GM18505 (cell line): ENCODE measurements at regions not wholly inside any gene's neighbourhood (a gene's known extent, or its start where the extent isn't known, plus 50 kb on each side); places are given as distances from the start of the nearest gene placed in this dataset.
"Not testable (repeated sequence)": the region's sequence is repeated elsewhere in the genome, so short reads cannot be mapped to it uniquely, and the experiment has no call there.

Experiments used
- ATAC-seq: cut with Tn5 transposase; IDR thresholded peaks from one replicate; pipeline ENCODE4 v1.9.1; 2021; ENCODE audit not compliant: unreplicated experiment
- POLR2A ChIP-seq: IDR thresholded peaks from 4 replicates; pipeline ENCODE4 v1.6.1; 2011; ENCODE audit warnings: borderline replicate concordance; ENCODE audit not compliant: insufficient read depth, insufficient read length; ENCODE audit errors: extremely low read depth

DNA sequence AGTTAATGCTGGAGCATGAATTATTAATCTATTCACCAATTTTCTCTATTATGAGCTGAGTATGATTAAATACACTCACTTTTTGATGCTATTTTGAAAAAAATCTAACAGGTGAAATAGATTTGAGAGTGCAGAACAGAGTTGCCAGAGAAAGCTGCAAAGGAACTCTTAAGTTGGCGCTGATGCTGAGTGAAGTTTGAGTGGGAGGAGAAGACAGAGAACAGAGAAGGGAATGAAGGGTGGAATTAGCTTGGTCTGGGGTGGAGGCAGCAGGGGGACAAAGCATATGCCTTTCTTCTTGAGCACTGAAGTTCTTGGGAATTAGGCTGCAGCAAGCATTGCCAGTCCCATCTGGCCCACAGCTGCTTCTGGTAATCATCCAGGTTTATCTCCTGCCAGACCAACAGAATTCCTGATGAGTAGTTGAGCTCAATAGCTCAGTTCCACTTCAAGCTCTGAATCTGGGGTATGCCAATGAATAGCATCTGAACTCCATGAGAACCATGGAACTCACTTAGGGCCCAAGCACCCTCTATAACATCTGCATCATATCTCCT is 290.1 kb downstream of the HINT1 start:
- ATAC-seq = no peak
- TF ChIP-seq POLR2A = no peak

DNA sequence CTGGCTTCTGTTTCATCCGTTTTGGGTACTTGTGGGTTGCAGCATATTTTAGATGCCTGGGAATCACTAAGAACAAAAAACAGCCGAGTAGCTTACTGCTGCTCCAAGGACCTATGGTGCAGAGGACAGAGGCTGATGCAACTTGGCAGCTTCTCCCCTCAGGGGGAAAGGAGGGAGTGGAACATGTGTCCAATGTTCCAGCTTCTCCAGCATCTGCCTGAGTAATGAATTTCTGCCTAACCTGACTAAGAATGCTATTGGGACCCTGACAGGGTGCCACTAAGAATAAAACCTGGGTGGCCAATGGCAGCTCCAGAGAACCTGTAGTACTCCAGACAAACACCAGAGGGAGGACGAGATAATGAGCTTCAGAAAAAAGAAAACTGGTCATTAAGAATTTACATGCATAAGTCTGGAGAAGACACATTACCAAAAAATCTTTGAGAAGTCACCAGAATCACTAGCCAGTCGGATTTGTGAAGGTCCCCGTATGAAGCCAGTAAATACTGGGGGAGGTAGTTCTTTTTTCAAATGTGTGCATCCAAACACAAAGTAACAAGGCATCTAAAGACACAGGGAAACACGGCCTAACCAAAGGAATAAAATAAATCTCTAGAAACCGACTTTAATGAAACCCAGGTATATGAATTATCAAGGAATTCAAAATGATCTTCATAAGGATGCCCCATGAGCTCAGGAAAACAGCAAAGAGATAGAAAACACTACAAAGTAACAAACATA is 293.5 kb downstream of the HINT1 start:
- TF ChIP-seq POLR2A = no peak
- ATAC-seq = peak; percentile 82

DNA sequence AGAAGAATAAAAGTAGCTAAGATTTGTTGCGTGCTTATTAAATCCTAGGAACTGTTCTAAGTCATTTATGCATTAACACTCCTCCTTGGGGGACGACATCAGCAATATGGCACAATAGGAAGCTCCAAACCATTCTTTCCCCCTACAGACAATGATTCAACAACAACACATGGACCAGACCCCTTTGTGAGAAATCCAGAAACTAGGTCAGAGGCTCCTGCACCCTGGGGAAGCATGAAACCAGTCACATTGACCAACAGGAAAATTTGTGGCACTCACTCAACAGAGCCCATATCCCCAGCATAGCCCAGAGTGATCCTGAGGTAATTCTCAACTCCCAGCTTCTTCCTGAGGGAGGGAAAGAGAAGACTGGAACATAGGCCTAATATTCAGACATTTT is 294.4 kb downstream of the HINT1 start:
- TF ChIP-seq POLR2A = no peak
- no peak for ATAC-seq

DNA sequence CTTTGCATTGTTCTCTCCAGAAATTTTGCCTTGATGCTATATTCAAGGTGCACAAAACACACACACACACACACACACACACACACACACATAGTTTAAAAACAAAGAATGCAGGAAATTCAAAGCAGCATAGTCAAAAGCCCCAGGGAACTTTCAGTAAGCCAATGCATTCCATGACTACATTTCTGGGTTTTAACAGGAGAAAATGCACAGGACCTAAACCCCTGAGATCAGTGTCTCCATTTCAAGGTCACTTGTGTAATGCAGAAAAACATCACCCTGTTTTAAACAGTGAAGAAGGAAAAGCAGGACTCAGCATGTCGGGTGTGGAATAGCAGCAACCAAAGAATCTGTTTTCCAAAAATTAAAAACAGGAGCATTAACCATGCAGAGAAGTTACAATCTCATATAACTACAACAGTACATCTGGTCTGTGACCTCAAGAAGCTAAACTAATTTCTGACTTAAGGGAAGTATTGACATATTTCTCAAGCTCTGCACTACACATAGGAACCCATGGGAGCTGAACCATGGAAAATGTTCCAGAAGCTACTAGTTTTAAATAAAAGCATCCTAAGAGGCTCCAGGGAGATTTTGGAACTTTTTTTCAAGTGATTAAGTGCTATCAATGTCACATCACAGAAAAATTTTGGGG is 296.7 kb downstream of the HINT1 start:
- ATAC-seq = no peak
- no peak for TF ChIP-seq POLR2A

DNA sequence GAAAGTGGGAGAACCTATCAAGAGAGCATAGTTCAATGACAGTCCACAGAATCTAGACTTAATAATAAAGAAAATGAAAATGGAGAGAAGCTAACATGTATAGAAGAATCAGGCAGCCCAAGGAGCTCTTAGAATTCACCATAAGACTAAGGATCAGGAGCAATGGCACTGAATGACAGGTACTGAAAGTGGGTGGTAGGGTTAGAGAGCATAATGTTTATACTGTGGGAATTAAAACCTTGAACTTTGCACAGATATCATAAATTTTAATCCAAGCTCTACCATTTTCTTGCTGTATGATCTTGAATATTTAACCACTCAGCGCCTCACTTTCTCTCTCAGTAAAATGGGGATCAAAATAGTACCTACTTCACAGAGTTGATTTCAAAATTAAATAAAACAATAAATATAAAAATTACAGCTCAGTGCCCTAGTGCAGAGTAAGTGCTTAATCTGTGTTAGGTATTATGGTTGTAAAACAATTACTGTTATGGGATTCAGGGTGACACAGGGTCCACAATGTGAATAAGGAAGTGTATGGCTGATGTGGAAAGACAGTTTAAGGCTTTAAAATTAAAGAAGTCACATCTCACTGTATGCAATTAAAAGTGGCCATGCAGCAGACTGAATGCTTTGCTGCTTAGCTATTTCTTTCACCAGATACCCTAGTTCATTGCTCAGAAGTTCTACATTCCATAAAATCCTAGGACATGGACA is 319.8 kb downstream of the HINT1 start:
- ATAC-seq = no peak

DNA sequence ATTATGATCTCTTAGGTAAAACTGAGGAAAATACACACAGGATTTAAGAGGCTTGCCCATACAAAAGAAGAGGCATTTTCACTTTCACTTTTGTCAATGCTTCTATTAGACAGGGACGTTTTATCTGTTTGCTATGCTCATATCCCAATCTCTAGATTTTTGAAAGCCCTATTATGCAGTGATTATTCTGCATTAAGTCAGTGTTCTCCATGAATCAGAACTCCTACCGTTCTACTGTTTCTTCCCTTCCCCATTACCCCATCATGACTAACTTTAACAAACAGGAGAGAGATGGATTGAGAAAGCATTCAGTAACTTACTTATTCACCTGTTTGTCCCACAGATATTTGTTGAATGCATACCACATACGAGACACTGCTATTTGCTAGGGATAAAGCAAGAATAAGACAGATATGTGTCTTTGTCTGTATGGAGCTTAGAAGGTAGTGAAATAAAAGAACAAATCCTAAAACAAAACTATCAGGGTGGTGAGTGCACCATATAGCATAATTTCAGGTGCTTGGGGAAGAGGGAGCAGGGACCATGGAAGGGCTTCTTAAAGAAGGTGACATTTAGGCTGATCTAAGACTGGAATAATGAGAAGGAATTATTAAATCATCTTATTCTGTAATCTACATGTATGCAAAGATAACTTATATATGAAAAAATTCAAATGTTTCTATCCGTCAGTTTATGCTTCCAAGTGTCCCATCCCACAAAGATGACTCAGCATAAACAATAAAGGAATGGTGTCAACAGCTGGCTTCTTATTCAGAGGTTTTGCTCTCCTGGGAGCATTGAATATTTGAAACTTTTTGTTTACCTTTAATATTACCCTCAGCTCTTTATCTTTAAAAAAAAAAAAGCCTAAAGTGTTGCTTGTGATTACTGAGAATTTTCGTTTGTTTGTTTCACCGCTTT is 328.1 kb downstream of the HINT1 start:
- TF ChIP-seq POLR2A = no peak

More for the DNA sequence above, 319.8 kb downstream of the HINT1 start:
- TF ChIP-seq POLR2A = no peak

DNA sequence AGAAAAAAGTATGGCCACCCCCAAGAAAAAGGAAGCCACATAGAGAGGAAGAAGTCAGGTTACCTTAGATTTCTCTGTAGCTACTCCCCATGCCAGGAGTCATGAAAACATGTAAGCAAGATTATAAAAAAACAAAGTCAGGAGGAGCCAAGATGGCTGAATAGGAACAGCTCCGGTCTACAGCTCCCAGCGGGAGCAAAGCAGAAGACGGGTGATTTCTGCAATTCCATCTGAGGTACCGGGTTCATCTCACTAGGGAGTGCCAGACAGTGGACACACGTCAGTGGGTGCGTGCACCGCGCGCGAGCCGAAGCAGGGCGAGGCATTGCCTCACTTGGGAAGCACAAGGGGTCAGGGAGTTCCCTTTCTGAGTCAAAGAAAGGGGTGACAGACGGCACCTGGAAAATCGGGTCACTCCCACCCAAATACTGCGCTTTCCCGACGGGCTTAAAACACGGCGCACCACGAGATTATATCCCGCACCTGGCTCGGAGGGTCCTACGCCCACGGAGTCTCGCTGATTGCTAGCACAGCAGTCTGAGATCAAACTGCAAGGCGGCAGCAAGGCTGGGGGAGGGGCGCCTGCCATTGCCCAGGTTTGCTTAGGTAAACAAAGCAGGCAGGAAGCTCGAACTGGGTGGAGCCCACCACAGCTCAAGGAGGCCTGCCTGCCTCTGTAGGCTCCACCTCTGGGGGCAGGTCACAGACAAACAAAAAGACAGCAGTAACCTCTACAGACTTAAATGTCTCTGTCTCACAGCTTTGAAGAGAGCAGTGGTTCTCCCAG is 347.3 kb downstream of the HINT1 start:
- not testable (repeated sequence) for ATAC-seq

More for the DNA sequence above, 328.1 kb downstream of the HINT1 start:
- peak; percentile 80 for ATAC-seq

DNA sequence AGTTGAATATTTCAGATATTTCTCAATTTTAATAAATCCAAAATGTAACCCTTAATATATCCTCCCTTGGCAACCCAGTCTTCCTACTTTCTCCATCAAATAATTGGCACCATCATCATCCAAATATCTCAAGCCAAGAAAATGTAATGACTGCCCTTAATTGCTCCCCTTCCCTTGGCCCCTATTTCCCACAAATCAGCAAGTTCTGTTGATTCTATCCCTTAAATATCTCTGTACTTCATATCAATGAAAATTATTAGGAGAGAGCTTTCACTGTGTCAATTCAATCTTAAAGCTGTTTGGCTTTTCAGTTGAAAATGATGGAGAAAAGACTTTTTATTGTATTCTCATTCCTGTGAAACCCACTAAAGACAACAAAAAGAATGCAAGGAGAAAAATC is 349.8 kb downstream of the HINT1 start:
- TF ChIP-seq POLR2A = no peak

DNA sequence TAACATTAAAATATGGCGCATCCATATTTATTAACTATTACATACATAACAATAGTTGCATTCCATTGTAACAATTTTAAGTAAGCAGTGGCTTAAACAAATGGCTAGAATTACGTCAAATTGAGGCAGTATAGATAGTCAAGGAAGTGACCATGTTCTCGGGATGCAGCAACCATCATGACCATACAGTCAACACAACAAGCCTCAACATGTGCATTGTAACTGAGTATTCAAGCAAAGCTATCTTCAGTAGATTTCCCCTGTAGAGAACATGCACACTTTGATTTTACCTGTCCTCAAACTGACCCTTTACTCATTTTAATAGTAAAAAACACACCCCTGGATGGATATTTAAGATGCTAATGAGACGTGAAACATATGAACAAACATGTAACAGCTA is 356.4 kb downstream of the HINT1 start:
- TF ChIP-seq POLR2A = no peak
- no peak for ATAC-seq

More for the DNA sequence above, 349.8 kb downstream of the HINT1 start:
- no peak for ATAC-seq

DNA sequence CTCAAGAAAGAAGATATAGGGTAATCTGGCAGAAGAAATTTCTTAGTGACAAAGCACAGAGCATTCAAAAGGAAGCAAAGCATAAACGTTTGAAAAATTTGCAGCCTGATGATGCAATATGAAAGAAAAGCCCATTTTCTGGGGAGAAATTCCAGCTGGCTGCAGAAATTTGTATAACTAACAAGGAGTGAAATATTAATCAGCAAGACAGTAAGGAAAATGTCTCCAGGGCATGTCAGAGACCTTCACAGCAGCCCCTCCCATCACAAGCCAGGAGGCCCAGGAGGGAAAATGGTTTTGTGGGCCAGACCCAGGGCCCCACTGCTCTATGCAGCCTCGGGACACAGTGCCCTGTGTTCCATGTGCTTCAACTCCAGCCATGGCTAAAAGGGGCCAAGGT is 359.4 kb downstream of the HINT1 start:
- TF ChIP-seq POLR2A = no peak
- ATAC-seq = no peak

DNA sequence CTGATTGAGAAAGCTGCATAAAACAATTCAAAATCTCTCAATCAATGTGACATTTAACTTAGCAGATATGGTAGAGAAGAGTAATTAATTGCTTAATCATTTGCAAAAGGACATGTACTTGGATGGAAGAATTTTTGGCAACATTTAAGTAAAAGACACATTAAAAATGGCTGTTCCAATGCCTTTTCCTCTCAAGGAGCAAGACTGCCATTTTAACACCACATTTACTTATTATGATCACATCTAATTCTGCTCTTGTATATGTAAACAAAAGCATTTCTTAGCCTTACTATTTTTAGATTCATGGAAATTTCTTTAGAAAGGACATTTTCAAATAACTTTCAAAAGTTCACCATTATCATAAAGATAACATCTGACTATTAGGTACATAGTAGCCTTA is 360.0 kb downstream of the HINT1 start:
- no peak for TF ChIP-seq POLR2A
- ATAC-seq = no peak

DNA sequence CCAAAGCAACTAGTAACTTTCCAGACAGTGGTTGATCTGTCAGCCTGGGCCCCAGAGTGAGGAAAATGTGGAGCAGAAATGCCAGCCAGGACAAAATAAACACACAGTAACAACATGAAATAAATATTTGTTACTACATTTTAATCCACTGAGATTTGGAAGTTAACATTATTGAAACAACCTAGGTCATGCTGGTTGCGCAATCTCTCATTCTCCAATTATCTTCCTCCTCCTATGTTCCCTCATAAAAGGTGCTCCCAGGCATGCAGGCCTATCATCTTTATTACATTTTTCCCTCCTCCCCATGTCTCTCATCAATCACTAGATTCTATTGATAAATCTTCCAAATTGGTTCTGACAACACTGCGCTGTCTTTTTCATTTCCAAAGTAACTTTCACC is 363.1 kb downstream of the HINT1 start:
- no peak for TF ChIP-seq POLR2A
- no peak for ATAC-seq
